ENCODE measurements at regions not wholly inside any gene's neighbourhood (a gene's known extent, or its start where the extent isn't known, plus 50 kb on each side); places are given as distances from the start of the nearest gene placed in this dataset.
"Not testable (repeated sequence)": the region's sequence is repeated elsewhere in the genome, so short reads cannot be mapped to it uniquely, and the experiment has no call there.

DNA sequence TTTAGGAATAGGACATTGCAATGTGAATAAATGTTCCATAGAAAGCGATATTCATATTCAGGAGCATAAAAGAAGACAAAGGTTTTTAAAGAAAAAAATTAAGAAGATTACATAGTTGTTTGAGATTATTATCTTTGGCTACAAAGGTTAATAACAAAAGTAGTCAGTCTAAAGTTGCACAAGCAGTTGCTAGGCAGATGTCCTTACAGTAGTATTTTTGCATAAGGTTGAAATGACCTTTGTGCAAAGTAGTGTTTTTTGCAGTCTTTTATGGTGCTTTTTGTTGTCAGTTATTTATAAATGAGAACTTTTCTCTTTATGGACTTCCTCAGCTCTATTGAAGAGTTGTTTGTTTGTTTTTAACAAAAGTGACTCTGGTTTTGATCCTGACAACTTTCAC, 447.8 kb downstream of the AMY1C start:
- WGBS, 3 donors: 82 to 92% (median 82%) methylated on average over 1 of the region's 1 CpG
- H3K27ac ChIP-seq: no peak overlapping the region
- H3K4me1 ChIP-seq (ENCODE audit: insufficient read depth): no peaks in the 10 kb centered on the region
- DNase-seq: no peak
- no peak for TF ChIP-seq POLR2A (IDR thresholded peaks at IDR 0.05)
- no peak for TF ChIP-seq EP300 (IDR thresholded peaks at IDR 0.05)
- TF ChIP-seq, protein P1, sequence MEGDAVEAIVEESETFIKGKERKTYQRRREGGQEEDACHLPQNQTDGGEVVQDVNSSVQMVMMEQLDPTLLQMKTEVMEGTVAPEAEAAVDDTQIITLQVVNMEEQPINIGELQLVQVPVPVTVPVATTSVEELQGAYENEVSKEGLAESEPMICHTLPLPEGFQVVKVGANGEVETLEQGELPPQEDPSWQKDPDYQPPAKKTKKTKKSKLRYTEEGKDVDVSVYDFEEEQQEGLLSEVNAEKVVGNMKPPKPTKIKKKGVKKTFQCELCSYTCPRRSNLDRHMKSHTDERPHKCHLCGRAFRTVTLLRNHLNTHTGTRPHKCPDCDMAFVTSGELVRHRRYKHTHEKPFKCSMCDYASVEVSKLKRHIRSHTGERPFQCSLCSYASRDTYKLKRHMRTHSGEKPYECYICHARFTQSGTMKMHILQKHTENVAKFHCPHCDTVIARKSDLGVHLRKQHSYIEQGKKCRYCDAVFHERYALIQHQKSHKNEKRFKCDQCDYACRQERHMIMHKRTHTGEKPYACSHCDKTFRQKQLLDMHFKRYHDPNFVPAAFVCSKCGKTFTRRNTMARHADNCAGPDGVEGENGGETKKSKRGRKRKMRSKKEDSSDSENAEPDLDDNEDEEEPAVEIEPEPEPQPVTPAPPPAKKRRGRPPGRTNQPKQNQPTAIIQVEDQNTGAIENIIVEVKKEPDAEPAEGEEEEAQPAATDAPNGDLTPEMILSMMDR (IDR thresholded peaks at IDR 0.05): no peak
- H3K9me3 ChIP-seq: no peaks in the 10 kb centered on the region
- intact Hi-C loops (cut with DNase I): no loop called here
- no peaks in the 10 kb centered on the region for H3K36me3 ChIP-seq
- H3K4me3 ChIP-seq: no peak overlapping the region
- H3K27me3 ChIP-seq: no peaks in the 10 kb centered on the region

DNA sequence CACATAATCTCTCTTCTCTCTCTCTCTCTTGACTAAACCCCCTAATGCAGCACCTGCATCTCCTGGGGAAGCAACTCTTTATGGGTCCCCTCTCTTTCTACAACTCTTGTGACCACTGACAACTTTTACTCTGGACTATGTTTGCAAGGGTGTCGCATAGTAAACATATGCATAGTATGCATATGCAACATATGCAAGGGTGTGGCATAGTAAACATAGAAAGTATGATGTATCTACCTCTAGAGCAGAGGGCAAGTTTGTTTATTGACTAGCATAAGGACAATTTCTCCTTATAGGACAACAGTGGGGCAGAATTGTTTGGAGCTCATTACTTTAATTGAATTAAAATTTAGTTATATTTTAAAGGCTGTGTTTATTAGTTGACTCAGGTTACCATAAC, 462.5 kb downstream of the AMY1C start:
- 89 to 98% (median 89%) methylated on average over 1 of the region's 1 CpG for WGBS, 3 donors
- Histone ChIP-seq H3K27me3 (no peaks in the 10 kb centered on the region), H3K27ac (no peak overlapping the region), H3K36me3 (no peaks in the 10 kb centered on the region), H3K4me3 (no peak overlapping the region), H3K9me3 (no peaks in the 10 kb centered on the region), H3K4me1 (ENCODE audit: insufficient read depth) (no peaks in the 10 kb centered on the region)
- no peak for DNase-seq
- intact Hi-C loops (cut with DNase I): no loop called here
- TF ChIP-seq, protein P1 (IDR thresholded peaks at IDR 0.05): no peak
- TF ChIP-seq POLR2A (IDR thresholded peaks at IDR 0.05): no peak
- no peak for TF ChIP-seq EP300 (IDR thresholded peaks at IDR 0.05)

DNA sequence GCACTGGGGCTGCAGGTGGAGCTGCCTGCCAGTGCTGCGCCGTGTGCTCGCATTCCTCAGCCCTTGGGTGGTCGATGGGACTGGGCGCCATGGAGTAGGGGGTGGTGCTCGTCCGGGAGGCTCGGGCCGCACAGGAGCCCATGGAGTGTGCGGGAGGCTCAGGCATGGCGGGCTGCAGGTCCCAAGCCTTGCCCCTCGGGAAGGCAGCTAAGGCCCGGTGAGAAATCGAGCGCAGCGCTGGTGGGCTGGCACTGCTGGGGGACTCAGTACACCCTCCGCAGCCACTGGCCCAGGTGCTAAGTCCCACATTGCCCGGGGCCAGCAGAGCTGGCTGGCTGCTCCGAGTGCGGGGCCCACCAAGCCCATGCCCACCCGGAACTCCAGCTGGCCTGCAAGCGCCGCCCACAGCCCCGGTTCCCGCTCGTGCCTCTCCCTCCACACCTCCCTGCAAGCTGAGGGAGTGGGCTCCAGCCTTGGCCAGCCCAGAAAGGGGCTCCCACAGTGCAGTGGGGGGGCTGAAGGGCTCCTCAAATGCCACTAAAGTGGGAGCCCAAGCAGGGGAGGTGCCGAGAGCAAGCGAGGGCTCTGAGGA, 467.8 kb downstream of the AMY1C start:
- H3K4me3 ChIP-seq; H3K36me3 ChIP-seq; H3K27ac ChIP-seq; H3K9me3 ChIP-seq; H3K27me3 ChIP-seq; DNase-seq; intact Hi-C loops (cut with DNase I); H3K4me1 ChIP-seq (ENCODE audit: insufficient read depth): not testable (repeated sequence)
- 91 to 97% (median 94%) methylated on average over 26 to 28 of the region's 28 CpGs for WGBS, 3 donors

DNA sequence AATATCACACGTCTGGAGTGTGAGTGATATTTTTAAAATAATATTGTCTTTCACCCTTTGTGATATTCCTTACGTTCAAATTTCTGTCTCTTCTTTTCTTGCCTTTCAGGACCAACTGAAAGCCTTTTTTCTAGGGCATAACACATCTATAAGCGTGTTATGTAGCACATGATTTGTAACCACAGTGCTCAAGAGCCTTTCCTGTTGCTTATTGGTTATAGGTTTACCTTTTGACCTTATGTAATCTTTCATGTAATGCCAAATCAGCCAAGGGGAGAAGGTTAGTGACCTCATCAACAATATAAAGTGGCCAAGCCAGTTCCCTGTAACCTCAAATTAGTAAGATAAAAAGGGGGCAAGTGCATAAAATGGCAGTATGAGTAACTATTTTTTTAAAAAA, 480.2 kb downstream of the AMY1C start:
- no peak for DNase-seq
- H3K4me3 ChIP-seq: no peak overlapping the region
- TF ChIP-seq, protein P1 (IDR thresholded peaks at IDR 0.05): no peak
- TF ChIP-seq POLR2A (IDR thresholded peaks at IDR 0.05): no peak
- no peak for TF ChIP-seq EP300 (IDR thresholded peaks at IDR 0.05)

GRCh38 chr1:104231676-104232075, 482.0 kb downstream of the AMY1C start:
- Histone ChIP-seq H3K27me3 (no peaks in the 10 kb centered on the region), H3K27ac (no peak overlapping the region), H3K4me1 (ENCODE audit: insufficient read depth) (no peaks in the 10 kb centered on the region), H3K4me3 (no peak overlapping the region), H3K9me3 (no peaks in the 10 kb centered on the region), H3K36me3 (no peaks in the 10 kb centered on the region)
- no peak for TF ChIP-seq EP300 (IDR thresholded peaks at IDR 0.05)
- TF ChIP-seq, protein P1 (IDR thresholded peaks at IDR 0.05): no peak
- TF ChIP-seq POLR2A (IDR thresholded peaks at IDR 0.05): no peak
- 71 to 85% (median 78%) methylated on average over 4 of the region's 4 CpGs for WGBS, 3 donors
- DNase-seq: no peak
- intact Hi-C loops (cut with DNase I): no loop called here

More for the DNA sequence above, 480.2 kb downstream of the AMY1C start:
- H3K27ac ChIP-seq: no peak overlapping the region
- no peaks in the 10 kb centered on the region for H3K4me1 ChIP-seq (ENCODE audit: insufficient read depth)
- 54 to 70% (median 63%) methylated on average over 3 of the region's 3 CpGs for WGBS, 3 donors
- H3K9me3 ChIP-seq: no peaks in the 10 kb centered on the region
- H3K27me3 ChIP-seq: no peaks in the 10 kb centered on the region
- intact Hi-C loops (cut with DNase I): no loop called here
- H3K36me3 ChIP-seq: no peaks in the 10 kb centered on the region
